Lower leg skin (tissue), 4 donors: ENCODE measurements at regions not wholly inside any gene's neighbourhood (a gene's known extent, or its start where the extent isn't known, plus 50 kb on each side); places are given as distances from the start of the nearest gene placed in this dataset.

Experiments used
- DNase-seq, 2 donors: peaks; one replicate each; pipeline ENCODE4 v3.0.0-alpha.2; 2019; ENCODE audit warnings: low spot score in 2 of 2
- H3K4me3 ChIP-seq: fragments of 200-600 bp; sonication (generic); 2 replicates; pipeline ENCODE4 v1.5.1; 2017; ENCODE audit warnings: mild to moderate bottlenecking, low read depth; ENCODE audit not compliant: poor library complexity, severe bottlenecking
- CTCF ChIP-seq, 3 donors: fragments of 450-650 bp; IDR thresholded peaks; one replicate each; pipeline ENCODE4 v1.5.1; 2016; ENCODE audit warnings: antibody characterized with exemption in 3 of 3, mild to moderate bottlenecking in 3 of 3, moderate library complexity in 2 of 3
- POLR2A ChIP-seq, 2 donors: fragments of 450-650 bp; IDR thresholded peaks; one replicate each; pipeline ENCODE4 v1.6.1; 2016 to 2017; ENCODE audit warnings: antibody characterized with exemption in 2 of 2, mild to moderate bottlenecking in 1 of 2, moderate library complexity in 1 of 2
- WGBS, 2 donors: methylation state at CpG; one replicate each; pipeline ENCODE4 v1.1.5; 2018; 5-methylcytosine and 5-hydroxymethylcytosine counted together
- intact Hi-C: fragments of 100-400 bp; cut with DNase I; formaldehyde crosslinking; loops from one replicate; pipeline ENCODE4 v1.15.0; 2023; ENCODE audit warnings: low total_unique reads

- TF ChIP-seq POLR2A (IDR thresholded peaks at IDR 0.05) = no peak
- no peak for TF ChIP-seq CTCF (IDR thresholded peaks at IDR 0.05)
- intact Hi-C loops = no loop called here
- WGBS, 2 donors = 57 to 66% methylated on average over 8 of the region's 8 CpGs
- no peak overlapping the region for H3K4me3 ChIP-seq
- DNase-seq = no peak
Measured at GRCh38 chr6:144449911-144450597, 164.9 kb downstream of the UTRN start.

DNA sequence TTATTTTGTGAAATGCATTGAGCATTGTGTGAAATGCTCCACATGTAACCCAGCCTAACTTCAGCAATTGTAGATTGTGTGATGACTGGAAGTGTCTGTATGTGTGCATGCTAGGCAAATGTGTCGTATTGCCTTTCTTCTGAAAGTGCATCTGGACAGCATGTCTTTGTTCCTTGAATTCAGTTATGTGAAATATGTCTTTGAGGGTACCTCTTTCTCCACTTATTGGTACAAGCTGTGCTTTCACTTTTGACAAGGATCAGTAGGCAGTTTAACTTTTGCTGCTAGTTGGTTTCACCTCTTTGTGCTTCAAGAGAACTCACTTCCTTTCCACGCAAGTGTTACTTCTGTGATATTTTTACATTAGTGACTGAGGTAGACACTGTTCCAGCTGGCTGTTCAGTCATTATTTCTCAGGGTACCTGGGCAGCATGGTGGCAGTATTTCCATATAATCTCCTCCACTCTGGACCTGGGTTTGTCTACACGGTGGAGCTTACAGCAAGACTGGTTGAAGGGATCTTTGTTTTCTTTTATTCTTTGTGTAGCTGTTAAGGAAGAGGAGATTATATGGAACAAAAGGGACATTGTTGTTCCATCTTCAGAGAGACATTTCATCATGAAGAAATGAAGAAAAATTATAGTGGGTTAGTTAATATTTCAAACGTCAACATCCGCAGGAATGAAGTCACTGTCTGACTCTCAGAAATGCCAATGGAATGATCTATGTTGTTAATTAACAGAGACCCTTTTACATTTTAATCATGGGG, 175.4 kb downstream of the UTRN start:
- DNase-seq = no peak
- TF ChIP-seq POLR2A (IDR thresholded peaks at IDR 0.05) = no peak
- no peak for TF ChIP-seq CTCF (IDR thresholded peaks at IDR 0.05)
- 75 to 76% methylated on average over 5 of the region's 5 CpGs for WGBS, 2 donors
- no peak overlapping the region for H3K4me3 ChIP-seq
- intact Hi-C loops = no loop called here

- intact Hi-C loops = no loop called here
- no peak overlapping the region for H3K4me3 ChIP-seq
- WGBS, 2 donors = 98 to 99% methylated on average over 3 of the region's 3 CpGs
- DNase-seq = no peak
- TF ChIP-seq CTCF (IDR thresholded peaks at IDR 0.05) (no peak), POLR2A (IDR thresholded peaks at IDR 0.05) (no peak)
Measured at GRCh38 chr6:144462058-144462457, 176.9 kb downstream of the UTRN start.

DNA sequence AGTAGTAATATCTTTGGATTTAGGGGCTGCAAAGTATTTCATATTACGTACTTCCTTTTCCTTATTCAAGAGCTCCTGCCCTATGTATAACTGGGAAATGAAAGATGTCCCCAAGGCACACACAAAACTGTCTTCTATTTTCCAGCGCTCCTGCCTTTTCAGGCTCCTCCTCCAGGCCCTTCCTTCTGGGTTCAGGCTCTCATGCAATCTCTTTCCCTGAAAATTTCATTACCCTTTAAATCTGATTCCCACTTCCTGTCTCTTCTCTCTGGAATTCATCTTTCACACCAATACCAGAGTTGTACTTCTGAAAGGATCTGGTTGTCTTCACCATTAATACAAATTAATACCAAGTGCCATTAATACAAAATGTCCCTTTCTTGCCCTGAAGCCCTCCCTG, 181.6 kb downstream of the UTRN start:
- no peak for DNase-seq
- WGBS, 2 donors = 83 to 86% methylated on average over 2 of the region's 2 CpGs
- no peak overlapping the region for H3K4me3 ChIP-seq
- TF ChIP-seq CTCF (IDR thresholded peaks at IDR 0.05) (no peak), POLR2A (IDR thresholded peaks at IDR 0.05) (no peak)
- intact Hi-C loops = no loop called here

- no peak overlapping the region for H3K4me3 ChIP-seq
- WGBS, 2 donors = 68 to 76% methylated on average over 8 of the region's 8 CpGs
- TF ChIP-seq POLR2A (IDR thresholded peaks at IDR 0.05) = no peak
- TF ChIP-seq CTCF (IDR thresholded peaks at IDR 0.05) = no peak
- no peak for DNase-seq
- intact Hi-C loops = no loop called here
Measured at GRCh38 chr6:144467172-144467762, 182.1 kb downstream of the UTRN start.
